ENCODE measurements at regions not wholly inside any gene's neighbourhood (a gene's known extent, or its start where the extent isn't known, plus 50 kb on each side); places are given as distances from the start of the nearest gene placed in this dataset.
"Not testable (repeated sequence)": the region's sequence is repeated elsewhere in the genome, so short reads cannot be mapped to it uniquely, and the experiment has no call there.

GRCh38 chr20:57107208-57107607, 159.2 kb downstream of the BMP7 start:
- Mint-ChIP-seq H3K36me3 (no peaks in the 10 kb centered on the region), H3K27me3 (peaks cover 10 to 13% of the 10 kb centered on the region in 2 donors), H3K9me3 (no peaks in the 10 kb centered on the region), H3K4me1 (ENCODE audit: low read depth in 2 of 2) (no peaks in the 10 kb centered on the region), H3K27ac (no peak overlapping the region), H3K4me3 (no peak overlapping the region)
- DNase-seq (ENCODE audit: low spot score) (no peak), ATAC-seq (no peak)

- DNase-seq (ENCODE audit: low spot score) (no peak), ATAC-seq (no peak)
- Mint-ChIP-seq H3K36me3 (no peaks in the 10 kb centered on the region), H3K4me3 (no peak overlapping the region), H3K27ac (no peak overlapping the region), H3K27me3 (peaks cover 10 to 13% of the 10 kb centered on the region in 2 donors), H3K9me3 (no peaks in the 10 kb centered on the region), H3K4me1 (ENCODE audit: low read depth in 2 of 2) (no peaks in the 10 kb centered on the region)
Observed at GRCh38 chr20:57108218-57108617, 158.2 kb downstream of the BMP7 start.

DNA sequence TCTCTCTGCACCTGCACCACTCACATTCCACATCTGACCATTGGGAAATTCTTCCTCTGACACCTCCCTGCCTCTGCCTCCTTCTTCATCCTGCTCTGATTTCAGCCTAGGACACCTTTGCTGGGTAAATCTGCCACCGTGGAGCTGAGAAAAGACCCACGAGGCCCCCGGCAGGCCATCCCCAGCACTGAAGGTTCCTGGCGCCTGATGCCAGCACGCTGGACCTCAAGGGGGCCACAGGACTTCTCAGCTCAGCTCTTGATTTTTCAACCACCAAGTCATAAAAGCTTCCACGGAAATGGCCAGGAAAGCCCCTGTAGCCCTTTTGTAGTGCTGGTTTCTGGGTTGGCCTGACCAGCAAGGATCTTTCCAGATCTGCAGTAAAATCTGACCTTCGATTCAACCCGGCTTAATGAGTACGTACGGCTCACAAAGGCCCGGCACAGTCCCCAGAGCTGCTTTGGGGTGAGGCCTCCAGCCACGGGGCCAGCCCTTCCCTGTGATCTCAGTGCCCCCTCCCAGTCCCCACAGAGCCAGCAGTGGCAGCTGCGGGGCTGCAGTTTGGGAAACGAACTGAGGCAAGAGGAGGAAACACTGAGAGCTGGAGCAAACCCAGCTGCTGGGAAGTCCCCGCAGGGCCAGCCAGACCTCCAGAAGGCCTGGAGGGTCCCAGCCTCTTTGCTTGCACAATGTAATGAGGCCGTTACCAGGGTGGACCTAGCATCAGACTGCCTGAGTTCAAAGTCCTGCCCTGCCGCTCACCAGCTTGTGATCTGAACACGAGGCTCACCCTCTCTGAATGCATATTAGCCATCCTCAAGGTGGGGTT, 157.5 kb downstream of the BMP7 start:
- no peaks in the 10 kb centered on the region for H3K36me3 Mint-ChIP-seq
- no peaks in the 10 kb centered on the region for H3K4me1 Mint-ChIP-seq (ENCODE audit: low read depth in 2 of 2)
- ATAC-seq (no peak), DNase-seq (ENCODE audit: low spot score) (no peak)
- H3K27ac Mint-ChIP-seq, result no peak overlapping the region
- peaks cover 10 to 13% of the 10 kb centered on the region in 2 donors for H3K27me3 Mint-ChIP-seq
- no peak overlapping the region for H3K4me3 Mint-ChIP-seq
- H3K9me3 Mint-ChIP-seq, result no peaks in the 10 kb centered on the region

GRCh38 chr20:57109571-57109953, 156.9 kb downstream of the BMP7 start:
- H3K9me3 Mint-ChIP-seq, result no peaks in the 10 kb centered on the region
- DNase-seq (ENCODE audit: low spot score) (no peak), ATAC-seq (no peak)

GRCh38 chr20:57110121-57111027, 156.1 kb downstream of the BMP7 start:
- not testable (repeated sequence) for DNase-seq (ENCODE audit: low spot score); H3K4me3 Mint-ChIP-seq; H3K9me3 Mint-ChIP-seq; H3K27ac Mint-ChIP-seq; H3K27me3 Mint-ChIP-seq; H3K4me1 Mint-ChIP-seq (ENCODE audit: low read depth in 2 of 2); H3K36me3 Mint-ChIP-seq; ATAC-seq

More at GRCh38 chr20:57109571-57109953, 156.9 kb downstream of the BMP7 start:
- peaks cover 8 to 10% of the 10 kb centered on the region in 2 donors for H3K27me3 Mint-ChIP-seq
- no peak overlapping the region for H3K27ac Mint-ChIP-seq
- H3K4me1 Mint-ChIP-seq (ENCODE audit: low read depth in 2 of 2), result no peaks in the 10 kb centered on the region
- H3K36me3 Mint-ChIP-seq, result no peaks in the 10 kb centered on the region
- no peak overlapping the region for H3K4me3 Mint-ChIP-seq

- no peak for DNase-seq (ENCODE audit: low spot score)
- no peaks in the 10 kb centered on the region for H3K9me3 Mint-ChIP-seq
- H3K4me3 Mint-ChIP-seq, result no peak overlapping the region
- peaks cover 0 to 7% of the 10 kb centered on the region in 2 donors for H3K27me3 Mint-ChIP-seq
- H3K27ac Mint-ChIP-seq, result no peak overlapping the region
- no peaks in the 10 kb centered on the region for H3K36me3 Mint-ChIP-seq
- H3K4me1 Mint-ChIP-seq (ENCODE audit: low read depth in 2 of 2), result no peaks in the 10 kb centered on the region
- no peak for ATAC-seq
Observed at GRCh38 chr20:57111028-57111373, 155.4 kb downstream of the BMP7 start.

DNA sequence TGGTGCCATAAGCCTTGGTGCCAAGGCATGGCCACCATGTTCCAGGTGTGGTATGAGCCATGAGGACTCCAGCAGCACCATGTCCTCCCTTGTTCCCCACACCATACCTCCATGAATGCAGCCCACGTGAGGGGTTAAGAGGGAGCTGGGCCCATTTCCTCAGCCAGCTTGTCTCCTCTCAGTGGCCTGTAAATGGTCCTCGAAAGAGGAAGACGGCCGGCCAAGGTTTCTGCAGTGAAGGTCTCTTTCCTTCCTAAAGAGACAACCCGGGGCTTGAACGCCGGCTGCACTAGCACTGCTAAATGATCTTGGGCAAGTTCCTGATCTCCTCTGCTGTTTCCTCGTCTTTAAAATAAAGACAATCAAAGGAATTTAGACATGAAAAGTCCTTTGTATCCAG, 154.0 kb downstream of the BMP7 start:
- DNase-seq (ENCODE audit: low spot score) (no peak), ATAC-seq (no peak)
- Mint-ChIP-seq H3K4me1 (ENCODE audit: low read depth in 2 of 2) (no peaks in the 10 kb centered on the region), H3K27me3 (peaks cover 0 to 4% of the 10 kb centered on the region in 2 donors), H3K27ac (no peak overlapping the region), H3K36me3 (no peaks in the 10 kb centered on the region), H3K9me3 (no peaks in the 10 kb centered on the region), H3K4me3 (no peak overlapping the region)

GRCh38 chr20:57114290-57115005, 152.0 kb downstream of the BMP7 start:
- Mint-ChIP-seq H3K4me1 (ENCODE audit: low read depth in 2 of 2) (no peaks in the 10 kb centered on the region), H3K27me3 (no peaks in the 10 kb centered on the region), H3K9me3 (no peaks in the 10 kb centered on the region), H3K36me3 (no peaks in the 10 kb centered on the region), H3K27ac (no peak overlapping the region), H3K4me3 (no peak overlapping the region)
- ATAC-seq (peak in 1 of 2 donors; percentile 38), DNase-seq (ENCODE audit: low spot score) (no peak)

DNA sequence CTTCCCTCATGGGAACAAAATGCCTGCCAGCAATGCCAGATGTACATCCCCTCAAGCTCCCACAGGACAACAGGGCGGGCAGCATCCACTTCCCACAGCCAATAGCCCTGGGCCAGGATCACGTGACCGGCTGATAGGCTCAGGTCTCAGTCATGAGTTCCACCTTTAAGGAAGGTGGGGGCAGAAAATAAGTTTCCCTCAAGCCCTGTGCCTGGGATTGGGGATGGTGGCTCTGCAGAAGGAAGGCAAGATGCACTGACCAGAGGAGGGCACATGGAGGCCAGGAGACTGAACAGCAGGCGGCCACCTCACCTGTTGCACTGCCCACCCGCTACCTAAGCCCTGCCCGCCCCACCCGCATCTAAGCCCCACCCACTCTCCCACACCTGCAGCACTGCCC, 149.1 kb downstream of the BMP7 start:
- no peak for DNase-seq (ENCODE audit: low spot score)
- no peak for ATAC-seq
- H3K27ac Mint-ChIP-seq, result no peak overlapping the region
- no peaks in the 10 kb centered on the region for H3K9me3 Mint-ChIP-seq
- peaks cover 0 to under 1% of the 10 kb centered on the region in 2 donors for H3K27me3 Mint-ChIP-seq
- no peak overlapping the region for H3K4me3 Mint-ChIP-seq
- H3K36me3 Mint-ChIP-seq, result no peaks in the 10 kb centered on the region
- H3K4me1 Mint-ChIP-seq (ENCODE audit: low read depth in 2 of 2), result no peaks in the 10 kb centered on the region

- ATAC-seq (no peak), DNase-seq (ENCODE audit: low spot score) (no peak)
- Mint-ChIP-seq H3K27ac (no peak overlapping the region), H3K27me3 (peaks cover 0 to 4% of the 10 kb centered on the region in 2 donors), H3K4me1 (ENCODE audit: low read depth in 2 of 2) (no peaks in the 10 kb centered on the region), H3K4me3 (no peak overlapping the region), H3K36me3 (no peaks in the 10 kb centered on the region), H3K9me3 (no peaks in the 10 kb centered on the region)
Observed at GRCh38 chr20:57118107-57118769, 148.2 kb downstream of the BMP7 start.
